ENCODE measurements at regions not wholly inside any gene's neighbourhood (a gene's known extent, or its start where the extent isn't known, plus 50 kb on each side); places are given as distances from the start of the nearest gene placed in this dataset.
"Not testable (repeated sequence)": the region's sequence is repeated elsewhere in the genome, so short reads cannot be mapped to it uniquely, and the experiment has no call there.

DNA sequence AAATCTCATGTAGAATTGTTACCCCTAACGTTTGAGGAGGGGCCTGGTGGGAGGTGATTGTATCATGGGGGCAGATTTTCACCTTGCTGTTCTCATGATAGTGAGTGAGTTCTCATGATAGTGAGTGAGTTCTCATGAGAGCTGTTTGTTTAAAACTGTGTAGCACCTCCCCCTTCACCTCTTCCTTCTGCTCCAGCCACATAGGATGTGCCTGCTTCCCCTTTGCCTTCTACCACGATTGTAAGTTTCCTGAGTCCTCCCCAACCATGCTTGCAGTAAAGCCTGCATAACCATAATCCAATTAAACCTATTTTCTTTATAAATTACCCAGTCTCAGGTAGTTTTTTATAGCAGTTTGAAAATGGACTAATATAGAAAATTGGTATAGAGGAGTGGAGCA is 1783.7 kb upstream of the CDH9 start:
- no peak for DNase-seq

DNA sequence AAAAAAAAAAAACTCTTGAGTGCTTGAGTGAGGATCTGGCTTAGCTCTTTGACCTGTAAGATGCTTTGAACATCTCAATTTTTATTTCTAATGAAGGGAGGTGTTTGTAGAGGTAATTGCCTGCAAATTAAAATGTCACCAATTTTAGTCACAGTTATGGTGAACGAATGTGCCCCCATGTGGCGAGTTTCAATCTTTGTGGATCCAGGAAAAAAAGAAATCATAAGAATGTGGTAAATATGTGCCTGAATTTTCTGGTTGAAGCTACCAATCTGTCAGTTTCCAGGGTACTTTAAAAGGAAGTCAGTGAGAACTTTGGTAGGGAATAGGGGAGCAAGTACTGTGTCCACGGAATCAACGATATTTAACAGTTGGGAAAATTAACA is 1772.4 kb upstream of the CDH9 start:
- DNase-seq = no peak

DNA sequence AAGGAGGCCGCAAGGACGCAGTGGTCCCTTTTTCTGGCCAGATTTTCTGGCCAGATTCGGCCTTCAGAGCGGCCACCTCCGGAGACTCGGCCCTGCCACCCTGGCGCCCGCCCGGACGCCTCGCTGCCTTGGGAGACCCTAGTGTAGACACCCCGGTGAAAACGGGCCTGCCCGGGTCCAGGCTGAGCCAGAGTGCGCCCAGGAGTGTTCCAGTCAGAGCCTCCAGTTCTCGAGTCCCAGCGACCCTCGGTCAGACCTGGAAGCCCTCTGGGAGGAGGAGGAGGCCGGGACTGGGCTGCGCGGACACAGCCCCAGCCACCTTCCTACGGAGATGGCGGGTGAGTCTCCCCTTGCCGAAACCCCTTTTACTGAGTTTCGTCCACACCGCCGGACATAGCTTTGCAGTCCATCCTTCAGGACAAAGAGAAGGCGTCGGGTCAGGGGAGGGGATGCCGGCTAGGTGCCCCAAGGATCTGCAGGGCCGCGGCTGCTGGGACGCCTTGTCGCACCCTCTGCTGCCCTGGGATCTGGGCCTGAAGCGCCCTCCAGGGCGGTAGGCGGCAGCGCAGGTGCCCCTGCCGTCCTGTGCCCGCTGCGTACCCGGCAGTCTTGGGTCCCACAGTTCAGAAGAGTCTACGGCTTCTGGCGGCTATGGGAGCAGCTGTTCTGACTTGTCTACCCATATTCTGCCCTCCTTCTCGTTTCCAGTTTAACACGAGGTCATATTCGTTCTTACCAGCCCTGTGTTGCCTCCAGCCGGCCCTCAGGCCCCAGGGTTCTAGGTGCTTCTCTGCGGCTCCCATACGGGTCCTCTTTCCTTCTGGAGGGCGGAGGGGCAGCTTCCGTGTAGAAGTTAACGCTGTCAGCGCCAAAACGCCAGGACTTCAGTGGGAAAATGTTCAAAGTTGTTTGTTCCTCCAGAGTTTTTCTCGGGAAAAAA is 1771.7 kb upstream of the CDH9 start:
- DNase-seq = no peak

DNA sequence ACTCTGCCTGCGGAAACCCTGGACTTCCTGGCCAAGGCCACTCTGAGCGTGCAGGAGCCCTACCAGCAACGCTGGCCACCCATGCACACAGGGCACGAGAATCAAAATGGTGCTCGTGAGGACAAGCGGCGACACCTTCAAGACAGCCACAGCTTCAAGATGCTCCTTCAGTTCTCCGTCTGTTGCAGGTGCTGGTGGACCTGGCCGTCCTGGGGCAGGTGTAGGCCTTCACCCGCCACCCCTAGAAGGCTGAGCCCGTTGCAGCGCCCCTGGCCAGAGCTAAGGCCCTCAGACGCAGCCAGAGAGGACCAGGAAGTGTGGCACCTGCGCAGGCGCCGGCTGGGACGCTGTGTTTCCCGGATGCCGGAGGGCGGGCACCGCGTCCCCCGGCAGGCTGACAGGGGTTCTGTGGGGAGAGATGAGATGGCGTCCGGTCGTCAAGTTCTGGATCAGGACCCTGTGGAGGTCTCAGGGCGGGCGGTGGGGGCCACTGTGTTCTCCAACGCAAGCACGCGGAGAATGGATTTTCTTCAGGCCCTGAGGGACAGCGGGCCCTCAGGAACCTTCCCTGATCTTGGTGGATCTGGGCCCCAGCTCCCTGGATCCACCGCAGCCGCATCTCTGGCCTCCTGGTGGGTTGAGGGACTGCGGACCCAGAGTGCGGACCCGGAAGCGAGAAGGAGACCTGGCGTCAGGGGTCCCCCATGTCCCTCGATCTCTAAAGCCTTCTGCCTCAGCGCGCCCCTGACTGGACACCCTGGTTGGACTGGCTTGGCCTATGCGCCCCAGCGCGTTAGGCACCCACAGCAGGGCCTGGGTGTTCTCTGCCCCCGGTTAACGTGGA is 1770.8 kb upstream of the CDH9 start:
- DNase-seq = no peak

DNA sequence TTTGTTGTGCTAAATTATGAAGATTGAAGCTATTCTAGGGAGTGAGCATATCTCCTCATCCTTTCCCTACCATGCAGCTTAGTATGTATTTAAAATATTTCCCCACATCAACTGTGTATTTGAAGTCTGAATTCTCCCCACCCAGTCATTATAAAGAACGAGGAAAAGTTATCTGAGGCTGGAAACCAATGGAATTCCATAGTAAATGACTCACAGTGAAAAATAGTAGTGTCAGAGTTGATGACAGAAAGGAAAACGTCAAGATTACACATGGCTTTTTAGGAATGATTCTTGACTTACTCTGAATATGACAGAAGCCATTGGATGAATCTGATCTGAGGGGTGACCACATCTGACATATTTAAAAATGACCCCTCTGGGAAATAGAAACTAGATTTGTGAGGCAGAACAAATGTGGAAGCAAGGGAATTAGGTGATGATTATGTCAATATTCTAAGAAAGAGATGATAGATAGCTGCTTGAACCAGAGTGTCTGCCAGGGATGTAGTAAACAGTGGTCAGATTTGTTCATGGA is 1768.9 kb upstream of the CDH9 start:
- DNase-seq = no peak

DNA sequence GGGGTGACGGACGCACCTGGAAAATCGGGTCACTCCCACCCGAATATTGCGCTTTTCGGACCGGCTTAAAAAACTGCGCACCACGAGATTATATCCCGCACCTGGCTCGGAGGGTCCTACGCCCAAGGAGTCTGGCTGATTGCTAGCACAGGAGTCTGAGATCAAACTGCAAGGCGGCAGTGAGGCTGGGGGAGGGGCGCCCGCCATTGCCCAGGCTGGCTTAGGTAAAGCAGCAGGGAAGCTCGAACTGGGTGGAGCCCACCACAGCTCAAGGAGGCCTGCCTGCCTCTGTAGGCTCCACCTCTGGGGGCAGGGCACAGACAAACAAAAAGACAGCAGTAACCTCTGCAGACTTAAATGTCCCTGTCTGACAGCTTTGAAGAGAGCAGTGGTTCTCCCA is 1760.6 kb upstream of the CDH9 start:
- DNase-seq = not testable (repeated sequence)

DNA sequence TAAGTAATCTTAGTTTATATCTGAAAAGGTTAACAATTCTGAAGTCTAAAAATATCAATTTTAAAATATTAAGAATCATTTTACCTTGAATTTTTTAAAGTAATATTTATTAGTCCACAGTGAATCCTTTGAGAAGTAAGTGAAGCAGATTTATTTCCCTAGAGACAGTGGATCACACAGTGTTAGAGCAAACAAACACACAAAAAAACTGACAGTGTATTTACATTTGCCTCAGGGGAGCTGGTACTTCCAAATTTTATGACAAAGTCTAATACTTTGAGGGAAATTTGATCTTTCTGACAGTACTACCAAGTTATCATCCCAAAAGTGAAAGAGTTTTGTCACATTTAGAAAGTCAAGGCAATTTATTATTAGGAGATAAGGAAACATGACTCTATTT is 1750.6 kb upstream of the CDH9 start:
- DNase-seq = no peak

DNA sequence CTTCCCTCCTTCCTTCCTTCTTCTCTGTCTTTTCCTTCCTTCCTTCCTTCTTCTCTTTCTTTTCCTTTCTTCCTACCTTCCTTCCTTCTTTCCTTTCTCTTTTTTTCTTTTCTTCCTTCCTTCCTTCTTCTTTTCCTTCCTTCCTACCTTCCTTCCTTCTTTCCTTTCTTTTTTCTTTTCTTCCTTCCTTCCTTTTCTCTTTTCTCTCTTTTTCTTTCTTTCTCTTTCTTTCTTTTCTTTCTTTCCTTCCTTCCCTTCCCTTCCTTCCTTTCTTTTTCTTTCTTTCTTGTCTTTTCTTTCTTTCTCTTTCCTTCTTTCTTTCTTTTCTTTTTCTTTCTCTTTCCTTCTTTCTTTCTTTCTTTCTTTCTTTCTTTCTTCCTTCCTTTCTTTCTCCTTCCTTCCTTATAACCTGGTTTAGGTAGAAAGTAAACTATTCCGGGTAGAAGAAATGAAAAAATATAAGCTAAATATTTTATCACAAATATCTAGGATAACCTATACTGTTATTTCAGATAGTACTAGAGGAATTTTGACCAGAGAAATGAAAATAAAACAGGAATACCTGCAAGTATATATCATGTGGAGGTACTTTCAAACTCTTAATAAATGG is 1741.8 kb upstream of the CDH9 start:
- no peak for DNase-seq

DNA sequence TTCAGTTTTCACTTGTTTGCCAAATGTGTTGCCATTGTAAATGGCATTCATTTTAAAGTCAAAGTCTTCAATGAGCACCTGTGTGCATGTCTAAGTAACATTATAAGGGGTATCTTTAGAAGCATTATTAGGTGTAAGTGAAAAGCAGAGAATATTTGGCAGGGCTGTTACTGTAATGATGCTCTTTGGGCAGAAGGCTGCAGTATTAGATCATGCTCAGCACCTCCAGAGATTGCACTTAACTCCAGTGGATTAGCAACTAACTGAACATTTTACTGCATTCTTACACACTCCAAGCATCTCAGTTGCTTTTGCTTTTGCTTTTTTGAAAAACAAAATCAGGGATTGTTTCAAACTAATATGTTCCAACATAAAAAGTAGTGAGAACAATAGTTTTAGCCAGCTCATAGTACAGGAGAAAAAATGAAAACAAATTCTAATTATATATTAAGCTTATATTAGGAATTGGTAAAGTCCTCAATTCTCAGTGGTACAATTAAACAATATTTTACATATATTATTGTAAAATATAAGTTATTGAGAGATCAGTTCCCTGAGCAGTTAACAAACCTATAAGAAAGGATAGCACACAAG is 1740.9 kb upstream of the CDH9 start:
- peak; percentile 26 for DNase-seq

DNA sequence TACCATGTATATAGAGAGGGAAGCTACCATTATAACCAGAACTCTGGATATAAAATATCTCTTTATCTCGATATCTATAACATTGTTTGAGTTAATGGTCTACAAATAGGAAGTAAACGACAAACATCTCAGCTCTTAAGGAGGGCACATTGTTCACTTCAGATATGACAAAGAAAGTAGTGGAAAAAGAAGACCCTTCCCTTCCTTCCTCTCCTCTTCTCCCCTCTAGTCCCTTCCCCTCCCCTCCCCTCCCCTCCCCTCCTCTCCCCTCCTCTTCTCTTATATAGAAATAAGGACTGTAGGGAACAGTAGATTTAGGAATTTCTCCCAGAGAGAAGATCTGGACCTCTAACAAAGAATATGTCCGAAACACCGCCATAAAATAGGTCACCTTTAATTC is 1731.9 kb upstream of the CDH9 start:
- no peak for DNase-seq

DNA sequence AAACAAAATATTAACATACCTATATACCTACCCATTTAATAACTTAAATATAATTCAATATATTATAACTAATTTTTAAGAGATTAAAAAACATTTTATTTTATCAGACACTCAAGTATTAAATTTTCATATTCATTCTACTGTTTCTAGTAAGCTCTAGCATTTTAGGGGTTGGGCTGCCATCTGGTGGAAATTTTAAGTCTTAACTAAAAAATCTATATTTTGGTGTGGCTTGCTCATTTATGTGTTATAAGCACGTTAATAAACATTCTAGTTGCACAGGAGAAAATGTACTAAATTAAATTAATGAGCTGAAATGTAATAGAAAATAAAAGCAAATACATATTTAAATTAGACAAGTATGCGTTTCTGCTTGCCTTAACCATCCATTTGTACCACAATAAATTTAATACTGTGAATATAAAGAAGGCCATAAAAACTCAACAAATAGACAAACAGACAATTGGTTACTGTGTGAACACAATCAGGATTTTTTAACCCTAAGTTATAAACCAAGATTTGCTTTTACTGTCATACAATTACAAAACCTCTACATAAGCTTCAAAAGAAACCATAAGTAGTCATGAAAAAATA is 1728.3 kb upstream of the CDH9 start:
- peak; percentile 82 for DNase-seq

DNA sequence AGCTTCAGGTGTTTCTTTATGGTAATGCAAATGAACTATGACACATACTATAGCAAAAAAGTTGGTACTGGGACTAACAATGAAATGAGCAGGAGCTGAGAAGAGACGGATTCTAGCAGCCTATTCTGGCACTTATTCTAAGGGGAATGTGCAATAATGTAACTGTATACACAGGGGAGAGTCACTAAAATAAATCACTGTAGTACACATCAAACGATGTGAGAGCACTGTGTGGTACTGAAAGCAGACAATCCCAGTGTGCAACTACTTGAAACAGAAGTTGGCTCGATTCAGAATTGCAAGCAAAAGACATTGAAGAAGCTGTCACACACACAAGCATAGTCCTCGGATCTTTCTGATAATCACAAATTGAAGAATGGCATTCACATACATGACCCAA is 1713.0 kb upstream of the CDH9 start:
- DNase-seq = no peak

DNA sequence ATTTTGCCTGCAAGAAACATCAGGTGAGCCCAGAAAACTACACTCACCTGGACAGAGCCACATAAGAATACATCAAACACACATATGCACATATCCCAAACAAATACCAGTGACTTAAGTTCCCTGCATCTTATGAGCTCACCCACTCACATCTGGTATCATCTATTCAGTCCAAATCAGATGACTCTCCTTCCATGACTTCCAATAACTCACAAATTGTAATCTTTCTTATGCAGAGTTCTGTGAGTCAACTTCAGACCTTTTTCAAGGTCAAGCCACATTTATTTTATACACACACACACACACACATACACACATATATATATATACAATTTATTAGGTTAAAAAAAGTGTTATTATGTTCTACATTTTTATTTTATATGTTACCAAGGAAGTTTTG is 1711.9 kb upstream of the CDH9 start:
- no peak for DNase-seq

DNA sequence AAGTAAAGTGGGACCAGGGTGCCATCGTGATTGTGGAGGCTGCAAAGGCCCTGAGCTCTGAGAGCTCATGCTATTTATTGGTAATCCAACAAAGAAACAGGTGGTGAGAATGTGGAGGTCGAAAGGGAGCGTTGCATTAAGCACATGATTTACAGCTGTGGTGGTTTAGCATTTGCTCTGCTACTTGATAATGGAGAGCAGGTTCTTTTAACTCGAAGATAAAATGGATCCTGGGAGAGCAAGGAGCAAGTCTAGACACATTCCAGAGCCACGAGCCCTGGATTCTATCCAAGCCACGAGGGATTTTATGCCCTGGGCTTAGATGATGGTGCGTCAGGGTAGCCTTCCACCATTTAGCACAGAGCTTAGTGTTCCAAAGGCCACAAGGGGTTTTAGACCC is 1710.1 kb upstream of the CDH9 start:
- no peak for DNase-seq

DNA sequence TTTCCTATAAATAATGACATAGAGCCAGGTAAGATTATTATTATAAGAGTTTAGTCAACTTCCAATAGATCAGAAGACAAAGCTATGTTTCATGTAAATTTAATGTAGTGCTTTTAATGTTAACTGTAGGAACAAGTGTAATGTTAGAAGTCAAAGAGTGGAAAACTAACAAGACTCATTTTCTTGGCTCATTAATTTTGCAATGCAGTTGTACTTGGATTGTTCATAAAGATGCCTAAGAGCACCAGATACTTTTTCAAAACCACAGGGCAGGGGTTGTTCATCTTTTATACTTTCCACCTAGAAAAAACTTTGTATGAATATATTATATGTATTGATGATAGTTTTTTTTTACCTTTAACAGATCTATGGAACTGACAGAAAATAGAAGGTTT is 1705.3 kb upstream of the CDH9 start:
- no peak for DNase-seq

DNA sequence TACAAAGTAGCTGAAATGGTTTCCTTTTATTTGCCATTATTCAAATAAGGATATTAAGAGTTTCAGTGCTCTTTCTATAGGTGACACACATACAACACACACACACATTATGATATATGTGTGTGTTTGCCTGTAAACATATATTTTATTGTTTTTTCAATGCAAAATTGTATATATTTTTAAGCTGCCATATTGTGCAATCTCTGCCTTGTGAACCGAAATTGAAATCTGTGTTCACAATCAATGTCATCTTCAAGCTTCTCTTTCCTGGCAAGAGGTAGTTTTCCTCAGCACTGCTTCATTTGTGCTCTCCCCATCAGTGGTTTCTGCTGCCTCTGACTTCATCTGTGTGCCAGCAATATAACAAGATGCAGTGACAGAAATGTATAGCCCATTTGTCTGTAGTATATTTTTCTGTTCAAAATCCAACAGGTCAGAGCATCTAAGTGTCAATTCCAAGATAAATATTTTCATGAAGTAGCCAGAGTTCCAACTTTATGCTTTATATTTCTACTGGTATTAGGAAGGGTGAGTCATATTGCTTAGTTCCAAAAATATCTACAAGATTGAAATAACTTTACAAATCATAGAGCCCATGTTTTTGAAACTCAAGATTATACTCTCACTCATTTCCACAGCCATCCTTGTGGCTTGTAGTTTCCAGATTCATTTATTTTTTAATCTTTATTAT is 1704.8 kb upstream of the CDH9 start:
- no peak for DNase-seq

DNA sequence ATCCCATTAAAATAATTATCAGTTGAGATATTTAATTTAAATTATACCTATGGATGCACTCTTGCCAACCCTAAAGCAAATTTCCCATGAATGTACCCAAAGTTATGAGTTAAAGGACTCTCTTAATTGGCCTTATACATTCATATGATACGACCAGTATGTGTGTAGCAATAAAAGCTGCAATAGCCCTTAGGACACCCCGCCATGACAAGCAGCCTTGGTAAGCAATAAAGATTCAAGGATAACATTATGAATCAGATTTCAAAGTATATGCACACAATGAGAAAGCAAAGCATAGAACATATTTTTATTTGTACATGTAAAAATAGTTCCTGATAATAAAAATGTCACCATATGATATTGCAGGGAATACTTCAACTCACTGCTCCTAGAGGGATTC is 1699.3 kb upstream of the CDH9 start:
- no peak for DNase-seq

DNA sequence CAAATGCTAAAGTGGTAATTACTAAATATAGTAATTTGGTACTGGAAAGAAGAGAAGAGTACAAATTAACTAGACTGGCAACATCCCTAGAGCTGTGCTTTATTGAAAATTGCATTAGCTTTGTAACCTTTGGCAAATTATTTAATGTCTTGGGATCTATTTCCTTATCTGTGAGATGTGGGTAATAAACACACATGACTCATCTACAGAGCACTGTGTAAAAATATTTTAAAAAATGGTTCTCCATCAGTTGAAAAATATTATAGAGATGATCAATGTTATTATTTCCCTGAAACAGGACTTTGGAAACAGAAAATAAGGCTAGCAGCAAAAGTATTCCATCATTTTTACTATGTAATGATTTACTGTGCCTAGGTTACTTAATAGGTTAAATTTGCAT is 1698.8 kb upstream of the CDH9 start:
- no peak for DNase-seq

DNA sequence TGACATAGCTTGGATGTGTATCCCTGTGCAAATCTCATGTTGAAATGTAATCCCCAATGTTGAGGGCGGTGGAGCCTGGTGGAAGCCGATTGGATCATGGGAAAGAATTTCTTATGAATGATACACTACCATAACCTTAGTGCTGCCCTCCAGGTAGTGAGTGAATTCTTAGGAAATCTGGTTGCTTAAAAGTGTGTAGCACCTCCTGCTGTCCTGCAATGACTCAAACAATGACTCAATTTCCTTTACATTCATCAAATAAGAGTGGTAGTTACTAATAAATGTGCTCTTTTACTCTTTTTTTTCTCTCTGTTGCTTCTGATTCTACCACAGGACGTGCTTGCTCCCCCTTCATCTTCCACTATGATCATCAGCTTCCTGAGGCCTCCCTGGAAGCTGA is 1696.0 kb upstream of the CDH9 start:
- no peak for DNase-seq

DNA sequence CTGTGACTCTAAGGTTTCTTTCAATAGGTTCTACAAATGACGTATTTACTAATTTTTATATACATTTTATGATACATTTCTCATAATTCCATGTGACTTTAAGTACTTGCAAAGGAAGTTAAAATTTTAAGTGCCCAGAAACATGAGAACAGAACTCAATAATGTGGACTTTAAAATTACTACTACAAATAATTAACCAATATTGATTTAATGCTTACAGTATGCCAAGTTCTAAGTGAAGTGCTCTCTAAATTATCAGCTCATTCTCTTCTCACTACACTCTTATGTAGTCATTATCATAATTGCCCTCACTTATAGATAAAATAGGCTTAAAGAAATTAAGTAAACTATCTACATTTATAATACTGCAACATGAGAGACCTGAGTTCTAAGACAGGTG is 1690.7 kb upstream of the CDH9 start:
- no peak for DNase-seq

DNA sequence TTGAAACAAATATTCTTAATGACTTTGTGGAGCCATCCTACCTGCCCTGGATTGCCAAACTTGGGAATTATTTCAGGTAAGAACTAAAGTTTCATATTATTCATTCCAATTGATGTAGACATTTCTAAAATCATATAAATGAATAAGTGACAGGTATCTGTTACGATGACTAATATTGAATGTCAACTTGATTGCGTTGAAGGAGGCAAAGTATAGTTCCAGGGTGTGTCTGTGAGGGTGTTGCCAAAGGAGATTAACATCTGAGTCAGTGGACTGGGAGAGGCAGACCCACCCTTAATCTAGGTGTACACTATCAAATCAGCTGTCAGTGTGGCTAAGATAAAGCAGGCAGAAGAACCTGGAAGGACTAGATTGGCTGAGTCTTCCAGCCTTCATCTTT is 1688.4 kb upstream of the CDH9 start:
- DNase-seq = no peak

DNA sequence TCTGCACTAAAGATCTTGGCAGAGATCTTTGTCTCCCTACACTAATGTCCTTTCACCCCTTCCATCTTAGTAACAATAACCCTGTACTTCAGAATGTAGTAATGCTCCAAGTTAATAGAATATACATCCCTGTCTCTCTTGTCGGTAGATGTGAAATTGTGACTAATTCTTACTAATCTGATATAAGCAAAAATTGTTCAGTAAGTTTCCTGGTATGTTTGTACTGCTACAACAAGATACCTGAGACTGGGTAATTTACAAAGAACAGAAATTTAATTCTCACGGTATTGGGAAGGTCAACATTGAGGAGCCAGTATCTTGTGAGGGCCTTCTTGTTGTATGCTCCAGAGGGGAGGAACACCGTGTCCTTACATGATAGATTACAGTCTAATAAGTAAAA is 1686.6 kb upstream of the CDH9 start:
- DNase-seq = no peak
